GM23338 (cell line): ENCODE measurements at regions not wholly inside any gene's neighbourhood (a gene's known extent, or its start where the extent isn't known, plus 50 kb on each side); places are given as distances from the start of the nearest gene placed in this dataset.

Experiments used
- ATAC-seq: fragments of 200-7000 bp; cut with Tn5 transposase; 3 replicates; pipeline ENCODE4 v1.9.1; 2020
- DNase-seq: peaks from one replicate; pipeline ENCODE4 v3.0.0-alpha.2; 2015; ENCODE audit warnings: low spot score
- H2AFZ ChIP-seq: fragments of 200-600 bp; sonication (generic); 2 replicates; pipeline ENCODE4 v1.8.0; 2016; ENCODE audit warnings: antibody characterized with exemption, mild to moderate bottlenecking, moderate library complexity
- H3F3A ChIP-seq: fragments of 200-600 bp; sonication (generic); replicated peaks from 2 replicates; pipeline ENCODE4 v1.8.0; 2017; ENCODE audit warnings: antibody characterized with exemption, mixed run types, low read depth
- H3K27ac ChIP-seq: fragments of 200-600 bp; sonication (generic); 2 replicates; pipeline ENCODE4 v1.6.1; 2016; ENCODE audit warnings: low read depth
- H3K27me3 ChIP-seq: fragments of 200-600 bp; sonication (generic); 2 replicates; pipeline ENCODE4 v1.8.0; 2016; ENCODE audit warnings: mild to moderate bottlenecking, mixed run types, moderate library complexity; ENCODE audit not compliant: insufficient read depth
- H3K36me3 ChIP-seq: fragments of 200-600 bp; sonication (generic); 2 replicates; pipeline ENCODE4 v1.8.0; 2016; ENCODE audit warnings: mild to moderate bottlenecking; ENCODE audit not compliant: insufficient read depth
- H3K4me1 ChIP-seq: fragments of 200-600 bp; sonication (generic); 2 replicates; pipeline ENCODE4 v1.8.0; 2016; ENCODE audit warnings: mild to moderate bottlenecking, moderate library complexity; ENCODE audit not compliant: insufficient read depth
- H3K4me2 ChIP-seq: fragments of 200-600 bp; sonication (generic); 2 replicates; pipeline ENCODE4 v1.7.1; 2017; ENCODE audit warnings: mixed run types
- H3K4me3 ChIP-seq: fragments of 200-600 bp; sonication (generic); 2 replicates; pipeline ENCODE4 v1.6.1; 2016; ENCODE audit warnings: mixed run types
- H3K79me2 ChIP-seq: fragments of 200-600 bp; sonication (generic); replicated peaks from 2 replicates; pipeline ENCODE4 v1.8.0; 2017; ENCODE audit warnings: mild to moderate bottlenecking; ENCODE audit not compliant: insufficient read depth
- H3K9me2 ChIP-seq: fragments of 200-600 bp; sonication (generic); 2 replicates; pipeline ENCODE4 v1.8.0; 2017; ENCODE audit not compliant: insufficient read depth
- H4K20me1 ChIP-seq: fragments of 200-600 bp; sonication (generic); replicated peaks from 2 replicates; pipeline ENCODE4 v1.8.0; 2017; ENCODE audit warnings: mild to moderate bottlenecking; ENCODE audit not compliant: insufficient read depth
- H3K27ac Mint-ChIP-seq: 2 replicates; pipeline ENCODE4 v1.8.0; 2020; ENCODE audit warnings: inconsistent platforms, mild to moderate bottlenecking, moderate library complexity, mixed read lengths
- H3K27me3 Mint-ChIP-seq: 3 replicates; pipeline ENCODE4 v1.8.0; 2022; ENCODE audit warnings: low read depth, mild to moderate bottlenecking, moderate library complexity, mixed read lengths, inconsistent platforms; ENCODE audit not compliant: insufficient read depth, poor library complexity
- H3K36me3 Mint-ChIP-seq: 3 replicates; pipeline ENCODE4 v1.8.0; 2021; ENCODE audit warnings: low read depth, mild to moderate bottlenecking, inconsistent platforms, moderate library complexity, mixed read lengths
- H3K4me1 Mint-ChIP-seq: 3 replicates; pipeline ENCODE4 v1.8.0; 2020; ENCODE audit warnings: mild to moderate bottlenecking, inconsistent platforms, mixed read lengths
- H3K4me3 Mint-ChIP-seq: 3 replicates; pipeline ENCODE4 v1.8.0; 2021; ENCODE audit warnings: moderate library complexity, mild to moderate bottlenecking, inconsistent platforms, mixed read lengths
- H3K9me3 Mint-ChIP-seq: 3 replicates; pipeline ENCODE4 v1.8.0; 2020; ENCODE audit warnings: moderate library complexity, mild to moderate bottlenecking, inconsistent platforms, mixed read lengths
- CREB1 ChIP-seq: fragments of 250-450 bp; sonication (Bioruptor Pico); IDR thresholded peaks from 2 replicates; pipeline ENCODE4 v1.5.0; 2020; ENCODE audit warnings: low read depth, mild to moderate bottlenecking, moderate library complexity
- NANOG ChIP-seq: IDR thresholded peaks from 2 replicates; pipeline ENCODE4 v1.6.1; 2016; ENCODE audit warnings: antibody characterized with exemption, borderline replicate concordance
- POLR2AphosphoS5 ChIP-seq: IDR thresholded peaks from 2 replicates; pipeline ENCODE4 v1.6.1; 2016; ENCODE audit warnings: antibody characterized with exemption, low read depth
- STAT1 ChIP-seq: IDR thresholded peaks from one replicate; pipeline ENCODE4 v1.6.1; 2016; ENCODE audit warnings: antibody characterized with exemption; ENCODE audit not compliant: unreplicated experiment
- ZNF114 ChIP-seq: fragments of 250-450 bp; sonication (Bioruptor Pico); IDR thresholded peaks from 2 replicates; pipeline ENCODE4 v1.5.0; 2020; ENCODE audit warnings: mild to moderate bottlenecking, moderate library complexity
- ZNF331 ChIP-seq: fragments of 250-450 bp; sonication (Bioruptor Pico); IDR thresholded peaks from 2 replicates; pipeline ENCODE4 v1.5.0; 2020; ENCODE audit warnings: low read depth, mild to moderate bottlenecking, moderate library complexity
- TF ChIP-seq, protein P1 (sequence below), 2 experiments: fragments of 200-600 bp in 1 of 2; sonication (generic) in 1 of 2; conservative IDR thresholded peaks; 2 replicates each; pipeline versions ENCODE4 v1.5.1 to v1.6.1; 2016 to 2017; ENCODE audit warnings: antibody characterized with exemption in 2 of 2, low read depth in 2 of 2, mild to moderate bottlenecking in 2 of 2, moderate library complexity in 1 of 2
- TF ChIP-seq, protein P2 (sequence below): fragments of 250-450 bp; sonication (Bioruptor Pico); IDR thresholded peaks from 2 replicates; pipeline ENCODE4 v1.5.0; 2020; ENCODE audit warnings: mild to moderate bottlenecking, moderate library complexity
- TF ChIP-seq, protein P3 (sequence below): IDR thresholded peaks from 2 replicates; pipeline ENCODE4 v1.6.1; 2016; ENCODE audit warnings: antibody characterized with exemption
- TF ChIP-seq, protein P4 (sequence below): IDR thresholded peaks from one replicate; pipeline ENCODE4 v1.6.1; 2018; ENCODE audit warnings: antibody characterized with exemption; ENCODE audit not compliant: unreplicated experiment

DNA sequence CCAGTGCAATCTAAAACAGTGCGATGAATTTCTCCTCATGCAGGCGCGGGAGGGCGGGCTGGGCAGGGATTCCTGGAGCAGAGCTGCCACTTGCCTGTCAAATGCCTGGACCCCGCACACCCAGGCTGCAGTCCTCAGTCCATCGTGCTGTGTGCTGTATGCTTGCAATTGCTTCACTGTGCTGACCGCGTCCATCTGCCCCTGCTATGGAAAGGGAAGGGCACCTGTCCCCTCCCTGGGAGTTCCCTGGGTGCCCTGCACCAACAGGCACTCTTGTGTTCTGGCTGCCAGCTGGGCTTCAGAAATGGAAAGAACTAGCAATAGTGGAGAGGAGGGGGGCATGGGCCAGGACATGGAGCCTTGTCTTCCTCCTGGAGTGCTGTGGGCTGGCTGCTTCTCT, 185.4 kb upstream of the B3GAT1 start:
- H3K36me3 ChIP-seq = no peaks in the 10 kb centered on the region
- no peak for TF ChIP-seq ZNF114 (CRISPR knock-in tag)
- no peak for TF ChIP-seq POLR2AphosphoS5
- no peak for TF ChIP-seq STAT1
- no peak for TF ChIP-seq NANOG
- ATAC-seq (no peak), DNase-seq (no peak)
- peaks cover 3% of the 10 kb centered on the region; the same call in 2 of the 3 replicates for H3K4me1 Mint-ChIP-seq
- no peak overlapping the region for H3K27ac ChIP-seq
- H3K4me3 ChIP-seq = no peak overlapping the region
- H3K79me2 ChIP-seq = no peaks in the 10 kb centered on the region
- H2AFZ ChIP-seq = no peak overlapping the region
- no peaks in the 10 kb centered on the region for H3F3A ChIP-seq
- H3K4me1 ChIP-seq = no peaks in the 10 kb centered on the region
- H4K20me1 ChIP-seq = no peaks in the 10 kb centered on the region
- H3K4me3 Mint-ChIP-seq = no peak overlapping the region
- H3K27me3 Mint-ChIP-seq = peaks cover 8% of the 10 kb centered on the region
- no peaks in the 10 kb centered on the region for H3K9me2 ChIP-seq
- H3K27ac Mint-ChIP-seq = no peak overlapping the region
- H3K9me3 Mint-ChIP-seq = no peaks in the 10 kb centered on the region
- H3K36me3 Mint-ChIP-seq = no peaks in the 10 kb centered on the region; the same call in 2 of the 3 replicates
- no peak overlapping the region for H3K4me2 ChIP-seq
- no peaks in the 10 kb centered on the region for H3K27me3 ChIP-seq

DNA sequence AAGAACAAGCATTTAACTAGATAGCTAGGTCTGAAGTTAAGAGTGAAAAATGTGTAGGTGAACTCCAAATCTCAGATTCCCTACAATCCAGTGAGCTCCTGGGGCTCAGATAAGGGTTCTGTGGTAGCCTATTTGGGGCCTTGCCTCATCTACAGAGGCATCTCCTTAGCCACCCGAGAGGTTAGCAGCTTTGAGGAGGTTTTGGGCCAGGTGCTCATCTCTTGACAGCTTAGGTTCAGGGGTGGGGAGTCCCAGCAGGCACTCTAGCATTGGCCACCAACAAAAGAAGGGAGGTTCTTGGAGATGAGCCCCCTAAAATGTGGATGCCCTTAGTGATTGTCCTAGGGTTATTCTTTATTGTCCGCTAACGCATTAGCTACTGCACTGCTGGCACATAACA, 184.4 kb upstream of the B3GAT1 start:
- Mint-ChIP-seq H3K9me3 (no peaks in the 10 kb centered on the region), H3K27ac (no peak overlapping the region), H3K4me3 (no peak overlapping the region), H3K4me1 (peaks cover 3% of the 10 kb centered on the region; the same call in 2 of the 3 replicates), H3K27me3 (peaks cover 8% of the 10 kb centered on the region), H3K36me3 (no peaks in the 10 kb centered on the region; the same call in 2 of the 3 replicates)
- no peaks in the 10 kb centered on the region for H3K9me2 ChIP-seq
- no peaks in the 10 kb centered on the region for H4K20me1 ChIP-seq
- no peak overlapping the region for H3K27ac ChIP-seq
- H3K4me3 ChIP-seq = no peak overlapping the region
- no peaks in the 10 kb centered on the region for H3K4me1 ChIP-seq
- H3K79me2 ChIP-seq = no peaks in the 10 kb centered on the region
- H3F3A ChIP-seq = no peaks in the 10 kb centered on the region
- H3K4me2 ChIP-seq = no peak overlapping the region
- ATAC-seq = no peak
- H3K27me3 ChIP-seq = no peaks in the 10 kb centered on the region
- H2AFZ ChIP-seq = no peak overlapping the region
- DNase-seq = no peak
- no peaks in the 10 kb centered on the region for H3K36me3 ChIP-seq
- TF ChIP-seq, protein P1, sequence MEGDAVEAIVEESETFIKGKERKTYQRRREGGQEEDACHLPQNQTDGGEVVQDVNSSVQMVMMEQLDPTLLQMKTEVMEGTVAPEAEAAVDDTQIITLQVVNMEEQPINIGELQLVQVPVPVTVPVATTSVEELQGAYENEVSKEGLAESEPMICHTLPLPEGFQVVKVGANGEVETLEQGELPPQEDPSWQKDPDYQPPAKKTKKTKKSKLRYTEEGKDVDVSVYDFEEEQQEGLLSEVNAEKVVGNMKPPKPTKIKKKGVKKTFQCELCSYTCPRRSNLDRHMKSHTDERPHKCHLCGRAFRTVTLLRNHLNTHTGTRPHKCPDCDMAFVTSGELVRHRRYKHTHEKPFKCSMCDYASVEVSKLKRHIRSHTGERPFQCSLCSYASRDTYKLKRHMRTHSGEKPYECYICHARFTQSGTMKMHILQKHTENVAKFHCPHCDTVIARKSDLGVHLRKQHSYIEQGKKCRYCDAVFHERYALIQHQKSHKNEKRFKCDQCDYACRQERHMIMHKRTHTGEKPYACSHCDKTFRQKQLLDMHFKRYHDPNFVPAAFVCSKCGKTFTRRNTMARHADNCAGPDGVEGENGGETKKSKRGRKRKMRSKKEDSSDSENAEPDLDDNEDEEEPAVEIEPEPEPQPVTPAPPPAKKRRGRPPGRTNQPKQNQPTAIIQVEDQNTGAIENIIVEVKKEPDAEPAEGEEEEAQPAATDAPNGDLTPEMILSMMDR (conservative IDR thresholded peaks at IDR 0.05; ENCODE audit: low read depth in 2 of 2) = no peak
- TF ChIP-seq, protein P2, sequence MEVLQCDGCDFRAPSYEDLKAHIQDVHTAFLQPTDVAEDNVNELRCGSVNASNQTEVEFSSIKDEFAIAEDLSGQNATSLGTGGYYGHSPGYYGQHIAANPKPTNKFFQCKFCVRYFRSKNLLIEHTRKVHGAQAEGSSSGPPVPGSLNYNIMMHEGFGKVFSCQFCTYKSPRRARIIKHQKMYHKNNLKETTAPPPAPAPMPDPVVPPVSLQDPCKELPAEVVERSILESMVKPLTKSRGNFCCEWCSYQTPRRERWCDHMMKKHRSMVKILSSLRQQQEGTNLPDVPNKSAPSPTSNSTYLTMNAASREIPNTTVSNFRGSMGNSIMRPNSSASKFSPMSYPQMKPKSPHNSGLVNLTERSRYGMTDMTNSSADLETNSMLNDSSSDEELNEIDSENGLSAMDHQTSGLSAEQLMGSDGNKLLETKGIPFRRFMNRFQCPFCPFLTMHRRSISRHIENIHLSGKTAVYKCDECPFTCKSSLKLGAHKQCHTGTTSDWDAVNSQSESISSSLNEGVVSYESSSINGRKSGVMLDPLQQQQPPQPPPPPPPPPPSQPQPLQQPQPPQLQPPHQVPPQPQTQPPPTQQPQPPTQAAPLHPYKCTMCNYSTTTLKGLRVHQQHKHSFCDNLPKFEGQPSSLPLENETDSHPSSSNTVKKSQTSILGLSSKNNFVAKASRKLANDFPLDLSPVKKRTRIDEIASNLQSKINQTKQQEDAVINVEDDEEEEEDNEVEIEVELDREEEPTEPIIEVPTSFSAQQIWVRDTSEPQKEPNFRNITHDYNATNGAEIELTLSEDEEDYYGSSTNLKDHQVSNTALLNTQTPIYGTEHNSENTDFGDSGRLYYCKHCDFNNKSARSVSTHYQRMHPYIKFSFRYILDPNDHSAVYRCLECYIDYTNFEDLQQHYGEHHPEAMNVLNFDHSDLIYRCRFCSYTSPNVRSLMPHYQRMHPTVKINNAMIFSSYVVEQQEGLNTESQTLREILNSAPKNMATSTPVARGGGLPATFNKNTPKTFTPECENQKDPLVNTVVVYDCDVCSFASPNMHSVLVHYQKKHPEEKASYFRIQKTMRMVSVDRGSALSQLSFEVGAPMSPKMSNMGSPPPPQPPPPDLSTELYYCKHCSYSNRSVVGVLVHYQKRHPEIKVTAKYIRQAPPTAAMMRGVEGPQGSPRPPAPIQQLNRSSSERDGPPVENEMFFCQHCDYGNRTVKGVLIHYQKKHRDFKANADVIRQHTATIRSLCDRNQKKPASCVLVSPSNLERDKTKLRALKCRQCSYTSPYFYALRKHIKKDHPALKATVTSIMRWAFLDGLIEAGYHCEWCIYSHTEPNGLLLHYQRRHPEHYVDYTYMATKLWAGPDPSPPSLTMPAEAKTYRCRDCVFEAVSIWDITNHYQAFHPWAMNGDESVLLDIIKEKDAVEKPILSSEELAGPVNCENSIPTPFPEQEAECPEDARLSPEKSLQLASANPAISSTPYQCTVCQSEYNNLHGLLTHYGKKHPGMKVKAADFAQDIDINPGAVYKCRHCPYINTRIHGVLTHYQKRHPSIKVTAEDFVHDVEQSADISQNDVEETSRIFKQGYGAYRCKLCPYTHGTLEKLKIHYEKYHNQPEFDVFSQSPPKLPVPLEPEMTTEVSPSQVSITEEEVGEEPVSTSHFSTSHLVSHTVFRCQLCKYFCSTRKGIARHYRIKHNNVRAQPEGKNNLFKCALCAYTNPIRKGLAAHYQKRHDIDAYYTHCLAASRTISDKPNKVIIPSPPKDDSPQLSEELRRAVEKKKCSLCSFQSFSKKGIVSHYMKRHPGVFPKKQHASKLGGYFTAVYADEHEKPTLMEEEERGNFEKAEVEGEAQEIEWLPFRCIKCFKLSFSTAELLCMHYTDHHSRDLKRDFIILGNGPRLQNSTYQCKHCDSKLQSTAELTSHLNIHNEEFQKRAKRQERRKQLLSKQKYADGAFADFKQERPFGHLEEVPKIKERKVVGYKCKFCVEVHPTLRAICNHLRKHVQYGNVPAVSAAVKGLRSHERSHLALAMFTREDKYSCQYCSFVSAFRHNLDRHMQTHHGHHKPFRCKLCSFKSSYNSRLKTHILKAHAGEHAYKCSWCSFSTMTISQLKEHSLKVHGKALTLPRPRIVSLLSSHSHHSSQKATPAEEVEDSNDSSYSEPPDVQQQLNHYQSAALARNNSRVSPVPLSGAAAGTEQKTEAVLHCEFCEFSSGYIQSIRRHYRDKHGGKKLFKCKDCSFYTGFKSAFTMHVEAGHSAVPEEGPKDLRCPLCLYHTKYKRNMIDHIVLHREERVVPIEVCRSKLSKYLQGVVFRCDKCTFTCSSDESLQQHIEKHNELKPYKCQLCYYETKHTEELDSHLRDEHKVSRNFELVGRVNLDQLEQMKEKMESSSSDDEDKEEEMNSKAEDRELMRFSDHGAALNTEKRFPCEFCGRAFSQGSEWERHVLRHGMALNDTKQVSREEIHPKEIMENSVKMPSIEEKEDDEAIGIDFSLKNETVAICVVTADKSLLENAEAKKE = no peak
- no peak for TF ChIP-seq ZNF114 (CRISPR knock-in tag)
- TF ChIP-seq, protein P3, sequence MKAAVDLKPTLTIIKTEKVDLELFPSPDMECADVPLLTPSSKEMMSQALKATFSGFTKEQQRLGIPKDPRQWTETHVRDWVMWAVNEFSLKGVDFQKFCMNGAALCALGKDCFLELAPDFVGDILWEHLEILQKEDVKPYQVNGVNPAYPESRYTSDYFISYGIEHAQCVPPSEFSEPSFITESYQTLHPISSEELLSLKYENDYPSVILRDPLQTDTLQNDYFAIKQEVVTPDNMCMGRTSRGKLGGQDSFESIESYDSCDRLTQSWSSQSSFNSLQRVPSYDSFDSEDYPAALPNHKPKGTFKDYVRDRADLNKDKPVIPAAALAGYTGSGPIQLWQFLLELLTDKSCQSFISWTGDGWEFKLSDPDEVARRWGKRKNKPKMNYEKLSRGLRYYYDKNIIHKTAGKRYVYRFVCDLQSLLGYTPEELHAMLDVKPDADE = no peak
- TF ChIP-seq, protein P4, sequence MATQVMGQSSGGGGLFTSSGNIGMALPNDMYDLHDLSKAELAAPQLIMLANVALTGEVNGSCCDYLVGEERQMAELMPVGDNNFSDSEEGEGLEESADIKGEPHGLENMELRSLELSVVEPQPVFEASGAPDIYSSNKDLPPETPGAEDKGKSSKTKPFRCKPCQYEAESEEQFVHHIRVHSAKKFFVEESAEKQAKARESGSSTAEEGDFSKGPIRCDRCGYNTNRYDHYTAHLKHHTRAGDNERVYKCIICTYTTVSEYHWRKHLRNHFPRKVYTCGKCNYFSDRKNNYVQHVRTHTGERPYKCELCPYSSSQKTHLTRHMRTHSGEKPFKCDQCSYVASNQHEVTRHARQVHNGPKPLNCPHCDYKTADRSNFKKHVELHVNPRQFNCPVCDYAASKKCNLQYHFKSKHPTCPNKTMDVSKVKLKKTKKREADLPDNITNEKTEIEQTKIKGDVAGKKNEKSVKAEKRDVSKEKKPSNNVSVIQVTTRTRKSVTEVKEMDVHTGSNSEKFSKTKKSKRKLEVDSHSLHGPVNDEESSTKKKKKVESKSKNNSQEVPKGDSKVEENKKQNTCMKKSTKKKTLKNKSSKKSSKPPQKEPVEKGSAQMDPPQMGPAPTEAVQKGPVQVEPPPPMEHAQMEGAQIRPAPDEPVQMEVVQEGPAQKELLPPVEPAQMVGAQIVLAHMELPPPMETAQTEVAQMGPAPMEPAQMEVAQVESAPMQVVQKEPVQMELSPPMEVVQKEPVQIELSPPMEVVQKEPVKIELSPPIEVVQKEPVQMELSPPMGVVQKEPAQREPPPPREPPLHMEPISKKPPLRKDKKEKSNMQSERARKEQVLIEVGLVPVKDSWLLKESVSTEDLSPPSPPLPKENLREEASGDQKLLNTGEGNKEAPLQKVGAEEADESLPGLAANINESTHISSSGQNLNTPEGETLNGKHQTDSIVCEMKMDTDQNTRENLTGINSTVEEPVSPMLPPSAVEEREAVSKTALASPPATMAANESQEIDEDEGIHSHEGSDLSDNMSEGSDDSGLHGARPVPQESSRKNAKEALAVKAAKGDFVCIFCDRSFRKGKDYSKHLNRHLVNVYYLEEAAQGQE = no peak
- TF ChIP-seq ZNF331 (CRISPR knock-in tag) = no peak
- no peak for TF ChIP-seq CREB1
- TF ChIP-seq POLR2AphosphoS5 = no peak
- TF ChIP-seq STAT1 = no peak
